H1 (cell line): ENCODE measurements at regions not wholly inside any gene's neighbourhood (a gene's known extent, or its start where the extent isn't known, plus 50 kb on each side); places are given as distances from the start of the nearest gene placed in this dataset.

ENCODE experiments used
- CTCF ChIA-PET: fragments of 300-600 bp; sonication (Branson Sonifier 250); formaldehyde crosslinking; loops from one replicate; lab custom pipeline; 2021; ENCODE audit not compliant: partially characterized antibody; lab: Charles Lee
- POLR2A ChIA-PET: fragments of 300-600 bp; sonication (Branson Sonifier 250); formaldehyde crosslinking; loops from one replicate; lab custom pipeline; 2021; ENCODE audit warnings: inconsistent platforms; ENCODE audit not compliant: partially characterized antibody; lab: Charles Lee
- DNase-seq, 2 experiments: peaks; one replicate each; pipeline versions ENCODE4 v3.0.0 to v3.0.0-alpha.2; 2010 to 2022; ENCODE audit warnings: low spot score in 2 of 2, low read depth in 1 of 2, mixed read lengths in 1 of 2
- FAIRE-seq: peaks from 2 replicates; lab custom pipeline; 2011; peaks lifted over from hg19 to GRCh38; lab: Jason Lieb, UNC
- H2AFZ ChIP-seq: 2 replicates; pipeline ENCODE4 v1.8.1; 2012; ENCODE audit warnings: low read length, inconsistent platforms
- H2AK5ac ChIP-seq: 2 replicates; pipeline ENCODE4 v1.6.1; 2013; ENCODE audit warnings: low read depth, low read length
- H2BK120ac ChIP-seq: replicated peaks from 2 replicates; pipeline ENCODE3; 2013; ENCODE audit warnings: low read depth, low read length, inconsistent platforms
- H2BK12ac ChIP-seq: 2 replicates; pipeline ENCODE4 v1.6.1; 2013; ENCODE audit warnings: low read depth, low read length
- H2BK15ac ChIP-seq: 2 replicates; pipeline ENCODE4 v1.6.1; 2013; ENCODE audit warnings: low read length
- H2BK20ac ChIP-seq: 2 replicates; pipeline ENCODE4 v1.6.1; 2013; ENCODE audit warnings: low read length
- H2BK5ac ChIP-seq: 2 replicates; pipeline ENCODE4 v1.6.1; 2013; ENCODE audit warnings: low read depth, low read length
- H3K14ac ChIP-seq: 2 replicates; pipeline ENCODE4 v1.6.1; 2013; ENCODE audit warnings: inconsistent platforms; ENCODE audit not compliant: insufficient read length
- H3K18ac ChIP-seq: 2 replicates; pipeline ENCODE4 v1.6.1; 2013; ENCODE audit warnings: low read length; ENCODE audit errors: extremely low read depth
- H3K23ac ChIP-seq: 2 replicates; pipeline ENCODE4 v1.6.1; 2013; ENCODE audit warnings: inconsistent platforms; ENCODE audit not compliant: insufficient read length
- H3K23me2 ChIP-seq: 2 replicates; pipeline ENCODE4 v1.6.1; 2013; ENCODE audit warnings: low read depth, low read length
- H3K27ac ChIP-seq: 2 replicates; pipeline ENCODE4 v1.6.1; 2011; ENCODE audit warnings: low read depth, low read length, inconsistent platforms
- H3K27me3 ChIP-seq, 4 experiments: replicated peaks in 1 of 4; 1 replicate in 1 of 4; 2 replicates in 3 of 4; pipeline versions ENCODE4 v1.6.1 to v1.8.1; 2011 to 2013; ENCODE audit warnings: low read length in 3 of 4, mild to moderate bottlenecking in 3 of 4, inconsistent platforms in 2 of 4, mixed read lengths in 2 of 4, moderate library complexity in 1 of 4; ENCODE audit not compliant: control insufficient read depth in 3 of 4, insufficient read depth in 3 of 4; ENCODE audit errors: extremely low read depth in 1 of 4
- H3K36me3 ChIP-seq, 4 experiments: 2 replicates each; pipeline versions ENCODE4 v1.6.1 to v1.8.1; 2011 to 2013; ENCODE audit warnings: mild to moderate bottlenecking in 4 of 4, low read length in 3 of 4, moderate library complexity in 2 of 4, control low read depth in 1 of 4, inconsistent platforms in 1 of 4; ENCODE audit not compliant: insufficient read depth in 4 of 4, control insufficient read depth in 2 of 4
- H3K4ac ChIP-seq: replicated peaks from 2 replicates; pipeline ENCODE3; 2013; ENCODE audit warnings: low read length, low read depth, mixed read lengths, inconsistent platforms; ENCODE audit not compliant: insufficient read length
- H3K4me1 ChIP-seq, 4 experiments: replicated peaks in 1 of 4; 1 replicate in 1 of 4; 2 replicates in 3 of 4; pipeline versions ENCODE4 v1.6.1 to v1.8.1; 2011 to 2013; ENCODE audit warnings: low read length in 3 of 4, inconsistent platforms in 2 of 4, mixed read lengths in 1 of 4; ENCODE audit not compliant: insufficient read depth in 4 of 4, control insufficient read depth in 3 of 4
- H3K4me2 ChIP-seq, 2 experiments: 2 replicates each; pipeline versions ENCODE4 v1.6.1 to v1.8.1; 2011 to 2013; ENCODE audit warnings: low read depth in 2 of 2, low read length in 2 of 2, control low read depth in 1 of 2, inconsistent platforms in 1 of 2, mild to moderate bottlenecking in 1 of 2; ENCODE audit not compliant: insufficient read depth in 1 of 2
- H3K4me3 ChIP-seq, 4 experiments: fragments of 200-600, 300-600 bp in 1 of 4; sonication (generic), shearing (Covaris generic), sonication (Bioruptor Twin) in 1 of 4; 2 replicates each; pipeline versions ENCODE4 v1.5.1 to v1.8.1; 2011 to 2016; ENCODE audit warnings: low read length in 4 of 4, low read depth in 3 of 4, control low read depth in 2 of 4, inconsistent platforms in 2 of 4, mild to moderate bottlenecking in 2 of 4, mixed read lengths in 1 of 4, moderate library complexity in 1 of 4; ENCODE audit not compliant: insufficient read depth in 2 of 4; ENCODE audit errors: extremely low read depth in 1 of 4
- H3K56ac ChIP-seq: replicated peaks from 2 replicates; pipeline ENCODE3; 2013; ENCODE audit warnings: low read depth, mild to moderate bottlenecking, mixed read lengths, low read length, inconsistent platforms; ENCODE audit not compliant: insufficient read length
- H3K79me1 ChIP-seq: 2 replicates; pipeline ENCODE4 v1.6.1; 2013; ENCODE audit warnings: low read depth, low read length, control low read depth
- H3K79me2 ChIP-seq, 2 experiments: 2 replicates each; pipeline versions ENCODE4 v1.6.1 to v1.8.1; 2012 to 2013; ENCODE audit warnings: low read length in 2 of 2, mild to moderate bottlenecking in 2 of 2, inconsistent platforms in 1 of 2; ENCODE audit not compliant: insufficient read depth in 2 of 2, control insufficient read depth in 1 of 2
- H3K9ac ChIP-seq, 4 experiments: replicated peaks in 1 of 4; 1 replicate in 1 of 4; 2 replicates in 3 of 4; pipeline versions ENCODE4 v1.6.1 to v1.8.1; 2011 to 2013; ENCODE audit warnings: low read depth in 3 of 4, low read length in 3 of 4, control low read depth in 2 of 4, mild to moderate bottlenecking in 2 of 4, moderate library complexity in 2 of 4, inconsistent platforms in 1 of 4; ENCODE audit errors: extremely low read depth in 1 of 4
- H3K9me3 ChIP-seq, 2 experiments: 2 replicates each; pipeline versions ENCODE4 v1.6.1 to v1.8.1; 2012 to 2013; ENCODE audit warnings: mild to moderate bottlenecking in 2 of 2, moderate library complexity in 2 of 2, control low read depth in 1 of 2, inconsistent platforms in 1 of 2, low read depth in 1 of 2, low read length in 1 of 2, mixed read lengths in 1 of 2; ENCODE audit not compliant: insufficient read depth in 2 of 2
- H4K20me1 ChIP-seq, 2 experiments: replicated peaks in 1 of 2; 2 replicates each; pipeline versions ENCODE3 to v1.8.1; 2011 to 2013; ENCODE audit warnings: inconsistent platforms in 2 of 2, low read length in 2 of 2, mild to moderate bottlenecking in 1 of 2; ENCODE audit not compliant: insufficient read depth in 2 of 2, control insufficient read depth in 1 of 2
- H4K5ac ChIP-seq: 2 replicates; pipeline ENCODE4 v1.6.1; 2013; ENCODE audit warnings: low read length, low read depth, mixed read lengths, inconsistent platforms; ENCODE audit not compliant: insufficient read length
- H4K8ac ChIP-seq: 2 replicates; pipeline ENCODE4 v1.8.0; 2013; ENCODE audit warnings: mild to moderate bottlenecking, moderate library complexity, low read length, inconsistent platforms; ENCODE audit not compliant: insufficient read depth; ENCODE audit errors: extremely low read depth
- H4K91ac ChIP-seq: replicated peaks from 2 replicates; pipeline ENCODE3; 2013; ENCODE audit warnings: low read length, mixed read lengths, inconsistent platforms; ENCODE audit not compliant: insufficient read length
- BCL11A ChIP-seq, 2 experiments: IDR thresholded peaks; one replicate each; pipeline ENCODE4 v1.6.1; 2011; ENCODE audit warnings: low read depth in 2 of 2, low read length in 2 of 2, mild to moderate bottlenecking in 2 of 2
- CTBP2 ChIP-seq: IDR thresholded peaks from 2 replicates; pipeline ENCODE4 v1.7.0; 2011; ENCODE audit warnings: borderline replicate concordance, mild to moderate bottlenecking, moderate library complexity, mixed read lengths, low read length; ENCODE audit not compliant: insufficient read depth, insufficient read length
- EZH2 ChIP-seq: fragments of 200-600 bp; sonication (generic); IDR thresholded peaks from 2 replicates; pipeline ENCODE4 v1.7.1; 2012; ENCODE audit warnings: low read depth, mild to moderate bottlenecking, moderate library complexity, low read length, inconsistent platforms; ENCODE audit not compliant: severe bottlenecking
- MAFK ChIP-seq: IDR thresholded peaks from 2 replicates; pipeline ENCODE4 v1.6.1; 2012; ENCODE audit warnings: low read depth, mild to moderate bottlenecking, improper control_type of control experiment, low read length
- POLR2A ChIP-seq, 2 experiments: IDR thresholded peaks; 1 replicate in 1 of 2; 2 replicates in 1 of 2; pipeline ENCODE4 v1.6.1; 2011; ENCODE audit warnings: low read depth in 2 of 2, low read length in 2 of 2, mild to moderate bottlenecking in 2 of 2; ENCODE audit errors: control extremely low read depth in 1 of 2
- POLR2AphosphoS5 ChIP-seq: IDR thresholded peaks from 2 replicates; pipeline ENCODE4 v1.6.1; 2011; ENCODE audit warnings: low read depth, low read length
- RAD21 ChIP-seq, 2 experiments: IDR thresholded peaks in 1 of 2; conservative IDR thresholded peaks in 1 of 2; 2 replicates each; pipeline ENCODE4 v1.6.1; 2011; ENCODE audit warnings: low read depth in 2 of 2, low read length in 2 of 2, improper control_type of control experiment in 1 of 2, inconsistent platforms in 1 of 2, mild to moderate bottlenecking in 1 of 2, moderate library complexity in 1 of 2
- RFX5 ChIP-seq: IDR thresholded peaks from 2 replicates; pipeline ENCODE4 v1.6.1; 2011; ENCODE audit warnings: low read depth, low read length, improper control_type of control experiment, borderline replicate concordance
- RXRA ChIP-seq: IDR thresholded peaks from 2 replicates; pipeline ENCODE4 v1.6.1; 2011; ENCODE audit warnings: low read depth, mild to moderate bottlenecking, low read length, moderate library complexity; ENCODE audit not compliant: insufficient read depth
- SP4 ChIP-seq: IDR thresholded peaks from 2 replicates; pipeline ENCODE4 v1.6.1; 2012; ENCODE audit warnings: low read length, inconsistent platforms
- WGBS, 2 experiments: shearing (Covaris generic) in 1 of 2; methylation state at CpG; one replicate each; pipeline versions ENCODE4 v1.1.6 to v1.1.7; 2013 to 2015; ENCODE audit warnings: low lambda C conversion rate in 2 of 2, mixed read lengths in 2 of 2, inconsistent platforms in 1 of 2, low coverage in 1 of 2, missing lambda C conversion rate in 1 of 2; ENCODE audit not compliant: insufficient replicate concordance in 2 of 2, insufficient coverage in 1 of 2, insufficient read length in 1 of 2; ENCODE audit errors: extremely low coverage in 1 of 2, missing lambda C conversion rate in 1 of 2; 5-methylcytosine and 5-hydroxymethylcytosine counted together

GRCh38 chr11:109791337-109791736 lies 301.9 kb upstream of the ZC3H12C start:
- Histone ChIP-seq H3K9me3 (no peaks in the 10 kb centered on the region), H2AK5ac (no peak overlapping the region), H3K9ac (no peak overlapping the region), H3K14ac (no peak overlapping the region), H3K79me1 (no peaks in the 10 kb centered on the region), H3K23ac (no peak overlapping the region), H3K4ac (no peak overlapping the region), H3K27me3 (no peaks in the 10 kb centered on the region), H2BK120ac (no peak overlapping the region), H4K91ac (no peak overlapping the region), H3K23me2 (no peaks in the 10 kb centered on the region), H2AFZ (no peak overlapping the region), H4K20me1 (no peaks in the 10 kb centered on the region), H4K5ac (no peak overlapping the region), H3K18ac (no peak overlapping the region), H2BK15ac (no peak overlapping the region), H3K4me2 (no peak overlapping the region), H2BK5ac (no peak overlapping the region), H4K8ac (no peak overlapping the region), H3K4me3 (no peak overlapping the region), H2BK20ac (no peak overlapping the region), H3K4me1 (no peaks in the 10 kb centered on the region), H3K27ac (no peak overlapping the region), H3K79me2 (no peaks in the 10 kb centered on the region), H3K36me3 (no peaks in the 10 kb centered on the region), H3K56ac (no peak overlapping the region), H2BK12ac (no peak overlapping the region)
- 87% methylated on average over 2 of the region's 2 CpGs; no CpG with 5 or more reads in 1 of the 2 experiments for WGBS, 2 experiments
- FAIRE-seq (no peak), DNase-seq (no peak)
- ChIA-PET POLR2A (interaction anchor here (1.3 kb wide), 1 partner anchor 10 kb away, joined by 4 read pairs; no protein-coding TSS in a partner anchor), CTCF (no interaction called here)
- TF ChIP-seq CTBP2 (no peak), RXRA (no peak), RFX5 (no peak), SP4 (no peak), MAFK (no peak), POLR2A (IDR thresholded peaks at IDR 0.05; ENCODE audit: control extremely low read depth in 1 of 2, low read depth in 2 of 2, low read length in 2 of 2) (no peak), EZH2 (no peak), POLR2AphosphoS5 (no peak), RAD21 (IDR thresholded peaks at IDR 0.05 in 1 of 2, conservative IDR thresholded peaks at IDR 0.05 in 1 of 2; ENCODE audit: low read depth in 2 of 2, low read length in 2 of 2) (no peak), BCL11A (IDR thresholded peaks at IDR 0.05; ENCODE audit: low read depth in 2 of 2, low read length in 2 of 2) (no peak)
